Muscle of leg (tissue), 3 donors: ENCODE measurements at regions not wholly inside any gene's neighbourhood (a gene's known extent, or its start where the extent isn't known, plus 50 kb on each side); places are given as distances from the start of the nearest gene placed in this dataset.
A peak's percentile ranks its signal among the peaks of the same experiment; 100 is the strongest.

Source experiments
- DNase-seq: peaks from one replicate; pipeline ENCODE4 v3.0.0; 2013
- H3K27ac ChIP-seq: one replicate; pipeline ENCODE4 v1.5.1; 2013; ENCODE audit warnings: mild to moderate bottlenecking, low read length, control low read depth
- H3K27me3 ChIP-seq: one replicate; pipeline ENCODE4 v1.6.1; 2013; ENCODE audit warnings: low read length; ENCODE audit not compliant: control insufficient read depth, insufficient read depth
- H3K36me3 ChIP-seq: one replicate; pipeline ENCODE4 v1.6.1; 2013; ENCODE audit warnings: low read length; ENCODE audit not compliant: control insufficient read depth, insufficient read depth
- H3K4me1 ChIP-seq: one replicate; pipeline ENCODE4 v1.6.1; 2013; ENCODE audit warnings: low read length; ENCODE audit not compliant: control insufficient read depth, insufficient read depth
- H3K4me3 ChIP-seq: one replicate; pipeline ENCODE4 v1.5.1; 2013; ENCODE audit warnings: low read length, control low read depth
- H3K9me3 ChIP-seq: replicated peaks from 2 replicates; pipeline ENCODE4 v1.6.1; 2013; ENCODE audit warnings: low read depth, low read length; ENCODE audit not compliant: control insufficient read depth
- WGBS: methylation state at CpG from one replicate; pipeline ENCODE4 v1.1.5; 2013; ENCODE audit warnings: missing lambda C conversion rate; ENCODE audit not compliant: insufficient coverage; 5-methylcytosine and 5-hydroxymethylcytosine counted together

- H3K27me3 ChIP-seq, result peaks cover 67% of the 10 kb centered on the region
- H3K36me3 ChIP-seq, result no peaks in the 10 kb centered on the region
- H3K9me3 ChIP-seq, result no peaks in the 10 kb centered on the region
- WGBS, result 23% methylated on average over 8 of the region's 18 CpGs
- no peak overlapping the region for H3K27ac ChIP-seq
- DNase-seq, result no peak
- H3K4me1 ChIP-seq, result peaks cover 20% of the 10 kb centered on the region
- no peak overlapping the region for H3K4me3 ChIP-seq
These were observed 148.1 kb upstream of the ZNF536 start for GRCh38 chr19:30223866-30224688.

DNA sequence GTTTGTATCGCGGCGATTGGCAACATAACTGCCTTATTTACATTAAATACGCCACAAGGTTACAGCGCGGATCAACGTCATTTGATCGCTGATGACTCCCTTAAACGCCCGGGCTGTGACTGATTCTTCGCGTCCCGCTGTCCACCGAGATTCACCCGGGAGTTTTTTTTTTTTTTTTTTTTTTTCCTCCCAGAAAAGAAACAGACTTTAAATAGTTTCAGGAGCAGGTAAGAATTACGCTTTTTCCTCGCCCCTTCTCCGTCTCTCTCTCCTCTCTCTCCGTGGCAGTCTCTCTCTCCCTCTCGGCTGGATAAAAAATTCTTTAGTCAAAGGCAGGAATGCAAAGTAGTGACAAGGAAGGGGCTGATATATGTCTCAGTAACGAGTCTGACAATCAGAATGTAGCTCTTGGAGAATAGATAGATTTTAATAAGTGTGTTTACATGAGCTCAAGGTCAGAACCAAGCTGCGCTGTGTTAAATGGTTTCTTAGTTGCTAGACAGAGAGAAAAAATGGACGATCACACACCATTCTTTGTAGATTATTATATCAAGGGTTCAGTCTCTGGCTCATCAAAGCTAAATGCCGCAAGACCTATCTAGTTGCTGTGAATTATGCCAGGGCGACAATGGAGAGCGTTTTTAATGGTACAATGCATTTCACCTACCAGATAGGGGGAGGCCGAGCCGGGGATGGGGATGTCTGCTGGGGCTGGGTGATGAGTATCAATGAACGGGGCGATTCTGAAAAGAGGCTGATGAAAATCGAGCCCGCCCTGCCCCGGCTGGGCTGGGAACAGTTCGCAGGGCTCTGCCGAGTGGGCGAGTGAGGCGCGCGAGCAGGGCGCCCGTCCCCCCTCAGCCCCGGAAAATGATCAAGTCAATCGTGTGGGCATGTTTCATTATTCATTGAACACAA lies 147.2 kb upstream of the ZNF536 start:
- DNase-seq, result peak; percentile 18
- H3K36me3 ChIP-seq, result no peaks in the 10 kb centered on the region
- H3K9me3 ChIP-seq, result no peaks in the 10 kb centered on the region
- H3K4me3 ChIP-seq, result peak overlapping the region; percentile 31
- 10% methylated on average over 14 of the region's 43 CpGs for WGBS
- H3K4me1 ChIP-seq, result peaks cover 22% of the 10 kb centered on the region
- H3K27ac ChIP-seq, result no peak overlapping the region
- peaks cover 72% of the 10 kb centered on the region for H3K27me3 ChIP-seq

DNA sequence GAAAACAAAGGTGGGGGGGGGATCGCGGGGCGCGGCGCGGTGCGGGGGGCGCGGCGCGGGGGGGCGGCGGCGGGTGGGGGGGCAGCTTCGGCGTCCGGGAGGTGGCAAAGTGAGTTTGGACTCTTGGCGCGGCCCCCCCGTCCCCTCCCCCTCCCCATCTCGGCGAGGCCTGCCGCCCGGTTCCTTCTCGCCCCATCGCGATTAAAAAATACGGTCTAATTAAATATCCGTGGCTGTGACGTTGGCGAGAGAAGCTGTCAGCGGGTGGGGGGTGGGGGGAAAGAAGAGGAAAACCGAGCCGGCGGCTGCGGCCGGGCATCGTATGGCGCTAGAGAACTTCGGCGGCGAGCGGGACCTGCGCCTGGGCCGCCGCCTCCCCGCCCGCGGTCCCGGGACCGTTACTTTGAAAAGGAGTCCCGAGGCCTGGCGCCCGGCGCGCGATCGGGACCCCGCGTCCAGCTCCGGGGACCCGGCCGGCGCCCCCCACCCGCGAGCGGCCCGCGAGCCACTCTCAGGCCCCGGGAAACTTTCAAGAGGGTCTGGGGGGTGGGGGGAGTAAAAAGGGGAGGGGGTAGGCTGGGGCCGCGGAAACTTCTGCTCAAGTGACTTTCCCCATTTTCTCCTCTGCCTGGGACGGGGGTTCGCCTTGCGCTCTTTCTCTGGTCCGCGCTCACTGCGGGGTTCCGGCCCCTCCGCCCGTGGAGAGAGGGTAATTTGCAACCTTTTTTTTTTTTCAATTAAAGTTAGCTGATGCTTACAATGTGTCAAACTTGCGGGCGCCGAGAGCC lies 146.3 kb upstream of the ZNF536 start:
- Histone ChIP-seq H3K4me3 (peak overlapping the region; percentile 56), H3K27me3 (peaks cover 74% of the 10 kb centered on the region), H3K36me3 (no peaks in the 10 kb centered on the region), H3K27ac (no peak overlapping the region), H3K4me1 (peaks cover 22% of the 10 kb centered on the region), H3K9me3 (no peaks in the 10 kb centered on the region)
- DNase-seq, result peak; percentile 20
- under 1% methylated on average over 56 of the region's 84 CpGs for WGBS

GRCh38 chr19:30226464-30227011 lies 145.6 kb upstream of the ZNF536 start:
- H3K9me3 ChIP-seq, result no peaks in the 10 kb centered on the region
- peaks cover 22% of the 10 kb centered on the region for H3K4me1 ChIP-seq
- no peaks in the 10 kb centered on the region for H3K36me3 ChIP-seq
- peaks cover 75% of the 10 kb centered on the region for H3K27me3 ChIP-seq
- peak; percentile 48 for DNase-seq
- H3K4me3 ChIP-seq, result peak overlapping the region; percentile 56
- H3K27ac ChIP-seq, result peak overlapping the region; percentile 58
- WGBS, result 2% methylated on average over 26 of the region's 29 CpGs

- H3K4me3 ChIP-seq, result peak overlapping the region; percentile 56
- H3K9me3 ChIP-seq, result no peaks in the 10 kb centered on the region
- no peak for DNase-seq
- peaks cover 71% of the 10 kb centered on the region for H3K27me3 ChIP-seq
- H3K27ac ChIP-seq, result peak overlapping the region; percentile 58
- H3K4me1 ChIP-seq, result peaks cover 22% of the 10 kb centered on the region
- H3K36me3 ChIP-seq, result no peaks in the 10 kb centered on the region
- WGBS, result under 1% methylated on average over 12 of the region's 35 CpGs
These were observed 145.1 kb upstream of the ZNF536 start for GRCh38 chr19:30227012-30227621.

DNA sequence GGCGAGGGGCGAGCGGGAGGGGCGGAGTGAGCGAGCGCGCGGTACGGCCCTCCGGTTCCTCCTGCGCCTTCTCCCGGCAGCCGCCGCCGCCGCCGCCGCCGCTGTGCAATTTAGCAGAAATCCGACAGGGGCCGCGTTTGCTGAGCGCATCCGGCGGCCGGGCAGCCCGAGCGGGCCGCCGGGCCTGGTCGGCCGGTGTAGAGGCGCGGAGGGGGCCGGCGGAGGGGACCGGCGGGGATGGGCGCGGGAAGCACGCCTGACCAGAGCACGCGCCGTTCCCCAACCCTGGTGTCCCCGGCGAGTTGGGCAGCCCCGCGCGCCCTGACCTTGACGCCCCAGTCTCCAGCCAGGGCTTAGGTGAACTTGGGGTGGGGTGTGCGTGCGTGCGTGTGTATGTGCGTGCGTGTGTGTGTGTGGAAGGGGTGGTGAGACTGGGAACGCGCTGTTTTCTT lies 144.5 kb upstream of the ZNF536 start:
- Histone ChIP-seq H3K27me3 (peaks cover 68% of the 10 kb centered on the region), H3K36me3 (no peaks in the 10 kb centered on the region), H3K4me3 (peak overlapping the region; percentile 56), H3K27ac (no peak overlapping the region), H3K9me3 (no peaks in the 10 kb centered on the region), H3K4me1 (peaks cover 22% of the 10 kb centered on the region)
- under 1% methylated on average over 53 of the region's 57 CpGs for WGBS
- peak; percentile 89 for DNase-seq

DNA sequence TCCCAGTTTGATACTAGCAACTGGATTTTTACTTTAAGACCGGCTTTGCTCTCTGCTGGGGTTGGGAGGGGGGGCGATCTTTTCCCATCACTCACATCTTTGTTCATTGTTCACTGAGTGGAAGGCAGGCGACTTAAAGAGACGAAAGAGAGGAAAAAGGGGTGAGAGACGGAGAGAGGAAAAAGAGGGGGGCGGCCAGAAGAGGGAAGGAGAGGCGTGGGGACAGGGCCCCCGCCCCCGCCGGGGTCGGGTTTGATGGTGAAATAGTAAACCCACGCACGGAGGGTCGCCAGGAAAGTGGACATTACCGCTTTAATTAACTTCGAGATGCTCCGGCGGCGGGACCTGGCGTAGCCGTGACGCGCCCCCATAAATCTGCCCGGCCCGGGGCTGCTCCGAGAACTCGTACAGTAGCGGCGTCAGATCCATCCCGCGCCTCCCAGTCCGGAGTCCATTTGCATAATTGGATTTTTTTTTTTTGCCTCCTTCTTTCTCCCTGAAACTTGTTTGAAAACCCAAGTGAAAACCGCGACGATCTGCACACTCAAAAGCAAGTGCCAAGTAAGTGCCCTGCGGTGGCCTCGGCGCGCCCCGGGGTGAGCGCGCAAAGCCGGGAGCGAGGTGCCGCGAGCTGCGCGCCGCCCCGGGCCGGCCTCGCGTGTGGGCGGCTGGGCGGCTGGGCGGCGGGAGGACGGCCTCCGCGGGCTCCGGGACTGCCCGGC lies 143.9 kb upstream of the ZNF536 start:
- Histone ChIP-seq H3K4me1 (peaks cover 22% of the 10 kb centered on the region), H3K9me3 (no peaks in the 10 kb centered on the region), H3K4me3 (peak overlapping the region; percentile 40), H3K36me3 (no peaks in the 10 kb centered on the region), H3K27ac (no peak overlapping the region), H3K27me3 (peaks cover 66% of the 10 kb centered on the region)
- WGBS, result 1% methylated on average over 59 of the region's 62 CpGs
- peak; percentile 29 for DNase-seq

- H3K4me3 ChIP-seq, result peak overlapping the region; percentile 40
- peak; percentile 59 for DNase-seq
- H3K27ac ChIP-seq, result no peak overlapping the region
- 4% methylated on average over 17 of the region's 35 CpGs for WGBS
- H3K36me3 ChIP-seq, result no peaks in the 10 kb centered on the region
- H3K4me1 ChIP-seq, result peaks cover 22% of the 10 kb centered on the region
- peaks cover 59% of the 10 kb centered on the region for H3K27me3 ChIP-seq
- no peaks in the 10 kb centered on the region for H3K9me3 ChIP-seq
These were observed 143.2 kb upstream of the ZNF536 start for GRCh38 chr19:30228835-30229524.
